Endothelial cell (in vitro differentiated cells): ENCODE measurements at regions not wholly inside any gene's neighbourhood (a gene's known extent, or its start where the extent isn't known, plus 50 kb on each side); places are given as distances from the start of the nearest gene placed in this dataset.

Source experiments
- DNase-seq: peaks from one replicate; pipeline ENCODE4 v3.0.0; 2021; ENCODE audit warnings: low spot score
- H3K27ac Mint-ChIP-seq: one replicate; pipeline ENCODE4 v1.8.0; 2021; ENCODE audit warnings: mixed read lengths, inconsistent platforms; ENCODE audit not compliant: unreplicated experiment
- H3K27me3 Mint-ChIP-seq: one replicate; pipeline ENCODE4 v1.8.0; 2021; ENCODE audit warnings: mild to moderate bottlenecking, moderate library complexity, mixed read lengths, inconsistent platforms; ENCODE audit not compliant: unreplicated experiment
- H3K36me3 Mint-ChIP-seq: one replicate; pipeline ENCODE4 v1.8.0; 2021; ENCODE audit warnings: mild to moderate bottlenecking, low read depth, mixed read lengths, inconsistent platforms; ENCODE audit not compliant: unreplicated experiment
- H3K4me1 Mint-ChIP-seq: one replicate; pipeline ENCODE4 v1.8.0; 2021; ENCODE audit warnings: mild to moderate bottlenecking, mixed read lengths, inconsistent platforms; ENCODE audit not compliant: unreplicated experiment
- H3K4me3 Mint-ChIP-seq: one replicate; pipeline ENCODE4 v1.8.0; 2021; ENCODE audit warnings: mild to moderate bottlenecking, mixed read lengths, inconsistent platforms; ENCODE audit not compliant: unreplicated experiment
- H3K9me3 Mint-ChIP-seq: one replicate; pipeline ENCODE4 v1.8.0; 2021; ENCODE audit warnings: mixed read lengths, inconsistent platforms; ENCODE audit not compliant: unreplicated experiment
- TF ChIP-seq, protein P1 (sequence below): fragments of 200-600 bp; sonication (generic); IDR thresholded peaks from one replicate; pipeline ENCODE4 v1.5.0; 2021; ENCODE audit warnings: antibody characterized with exemption; ENCODE audit not compliant: unreplicated experiment

DNA sequence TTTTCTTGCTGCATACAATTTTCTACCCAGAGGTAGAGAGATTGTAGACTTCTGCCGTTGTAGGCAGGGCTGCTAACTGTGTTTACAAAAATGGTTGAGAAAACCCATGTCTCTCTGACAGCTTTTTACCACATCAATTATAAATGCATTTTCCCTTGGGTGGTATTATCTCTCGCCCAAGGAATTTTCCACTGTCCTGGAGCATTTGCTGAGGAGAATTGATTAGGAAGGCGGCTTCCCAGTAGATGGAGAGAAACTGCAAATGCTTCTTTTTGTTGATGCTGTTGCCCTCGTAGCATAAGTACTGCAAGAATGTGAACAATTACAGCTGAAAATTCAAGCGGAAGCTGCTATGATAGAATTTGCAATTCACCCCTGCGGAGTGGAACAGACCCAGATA lies 1007.7 kb upstream of the KLHL29 start:
- Mint-ChIP-seq H3K36me3 (no peaks in the 10 kb centered on the region), H3K27ac (no peak overlapping the region), H3K4me1 (no peaks in the 10 kb centered on the region), H3K9me3 (no peaks in the 10 kb centered on the region), H3K27me3 (no peaks in the 10 kb centered on the region), H3K4me3 (no peak overlapping the region)
- TF ChIP-seq, protein P1, sequence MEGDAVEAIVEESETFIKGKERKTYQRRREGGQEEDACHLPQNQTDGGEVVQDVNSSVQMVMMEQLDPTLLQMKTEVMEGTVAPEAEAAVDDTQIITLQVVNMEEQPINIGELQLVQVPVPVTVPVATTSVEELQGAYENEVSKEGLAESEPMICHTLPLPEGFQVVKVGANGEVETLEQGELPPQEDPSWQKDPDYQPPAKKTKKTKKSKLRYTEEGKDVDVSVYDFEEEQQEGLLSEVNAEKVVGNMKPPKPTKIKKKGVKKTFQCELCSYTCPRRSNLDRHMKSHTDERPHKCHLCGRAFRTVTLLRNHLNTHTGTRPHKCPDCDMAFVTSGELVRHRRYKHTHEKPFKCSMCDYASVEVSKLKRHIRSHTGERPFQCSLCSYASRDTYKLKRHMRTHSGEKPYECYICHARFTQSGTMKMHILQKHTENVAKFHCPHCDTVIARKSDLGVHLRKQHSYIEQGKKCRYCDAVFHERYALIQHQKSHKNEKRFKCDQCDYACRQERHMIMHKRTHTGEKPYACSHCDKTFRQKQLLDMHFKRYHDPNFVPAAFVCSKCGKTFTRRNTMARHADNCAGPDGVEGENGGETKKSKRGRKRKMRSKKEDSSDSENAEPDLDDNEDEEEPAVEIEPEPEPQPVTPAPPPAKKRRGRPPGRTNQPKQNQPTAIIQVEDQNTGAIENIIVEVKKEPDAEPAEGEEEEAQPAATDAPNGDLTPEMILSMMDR = no peak
- DNase-seq = no peak

DNA sequence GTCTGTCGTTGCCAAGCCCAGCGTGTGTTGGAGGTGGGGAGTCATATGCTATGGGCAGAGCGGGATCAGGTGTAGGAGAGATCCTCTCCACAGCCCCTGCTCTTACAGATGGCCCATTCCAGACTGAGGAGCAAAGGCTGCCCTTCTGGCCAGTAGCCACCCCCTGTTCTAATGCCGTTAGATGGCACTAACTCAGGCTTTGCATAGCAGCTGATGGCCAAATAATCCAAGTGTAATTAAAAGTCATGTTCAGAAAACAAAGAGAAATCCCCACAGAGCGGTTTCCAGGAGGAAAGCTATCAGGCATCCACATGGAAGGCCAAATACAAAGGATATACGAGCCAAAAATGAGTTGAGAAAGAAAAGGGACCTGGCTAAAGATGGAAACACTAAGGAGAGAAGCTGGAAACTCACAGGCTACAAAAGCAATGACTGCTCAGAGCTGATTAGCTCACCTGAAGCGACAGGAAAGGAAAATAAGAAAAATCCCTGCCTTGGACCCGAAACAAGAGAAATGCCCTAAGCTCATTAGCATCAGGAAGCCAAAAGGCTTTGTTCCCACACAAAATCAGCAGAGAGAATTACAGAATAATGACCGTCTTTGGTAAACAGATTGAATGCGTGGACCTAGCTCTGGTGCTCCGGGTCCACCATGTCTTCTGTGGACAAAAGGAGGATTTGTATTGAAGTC lies 1002.4 kb upstream of the KLHL29 start:
- no peak for DNase-seq
- H3K4me3 Mint-ChIP-seq = no peak overlapping the region
- H3K27ac Mint-ChIP-seq = peak overlapping the region; percentile 8
- TF ChIP-seq, protein P1 = no peak
- no peaks in the 10 kb centered on the region for H3K9me3 Mint-ChIP-seq
- H3K4me1 Mint-ChIP-seq = peaks cover 10% of the 10 kb centered on the region
- H3K27me3 Mint-ChIP-seq = no peaks in the 10 kb centered on the region
- H3K36me3 Mint-ChIP-seq = no peaks in the 10 kb centered on the region

DNA sequence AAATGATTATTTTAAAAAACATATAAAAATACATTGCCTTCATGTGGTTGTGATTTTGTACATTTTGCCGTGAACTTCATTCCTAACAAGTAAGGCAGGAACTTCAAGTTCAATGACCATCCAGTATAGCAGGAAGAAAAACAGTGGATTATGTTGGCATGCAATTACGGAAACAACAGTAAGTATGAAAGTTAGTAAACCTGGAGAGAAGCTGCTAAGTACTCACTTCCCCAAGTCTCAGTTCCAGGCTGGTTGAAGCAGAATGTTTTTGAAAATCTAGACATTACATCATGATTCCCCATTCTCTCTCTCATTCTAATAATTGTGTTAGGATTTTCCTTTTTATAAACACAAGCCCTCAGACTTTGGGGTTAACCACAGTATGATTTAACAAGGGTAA lies 987.1 kb upstream of the KLHL29 start:
- Mint-ChIP-seq H3K4me1 (no peaks in the 10 kb centered on the region), H3K27ac (no peak overlapping the region), H3K27me3 (no peaks in the 10 kb centered on the region), H3K4me3 (no peak overlapping the region), H3K9me3 (no peaks in the 10 kb centered on the region), H3K36me3 (no peaks in the 10 kb centered on the region)
- TF ChIP-seq, protein P1 = no peak
- DNase-seq = no peak

DNA sequence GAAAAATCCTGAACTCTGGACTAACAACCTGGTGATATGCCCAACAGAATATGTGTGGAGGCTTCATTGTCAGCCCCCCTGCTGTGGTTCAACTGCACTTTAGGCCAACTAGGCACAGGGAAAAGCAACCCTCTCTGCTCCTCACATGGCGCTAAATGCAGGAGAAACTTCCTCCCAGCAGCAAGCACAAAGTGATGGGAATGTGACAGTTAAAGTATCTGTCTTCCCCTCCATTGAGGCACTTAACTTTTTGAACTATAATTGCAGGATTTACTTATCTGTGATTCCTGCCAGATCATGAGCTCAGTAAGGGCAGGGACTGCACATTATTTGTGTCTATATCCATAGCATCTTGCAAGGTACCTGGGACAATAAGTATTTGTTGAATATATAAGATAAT lies 981.2 kb upstream of the KLHL29 start:
- no peak for DNase-seq
- Mint-ChIP-seq H3K4me3 (no peak overlapping the region), H3K36me3 (no peaks in the 10 kb centered on the region), H3K27me3 (no peaks in the 10 kb centered on the region), H3K27ac (no peak overlapping the region), H3K9me3 (no peaks in the 10 kb centered on the region), H3K4me1 (no peaks in the 10 kb centered on the region)
- TF ChIP-seq, protein P1 = no peak

DNA sequence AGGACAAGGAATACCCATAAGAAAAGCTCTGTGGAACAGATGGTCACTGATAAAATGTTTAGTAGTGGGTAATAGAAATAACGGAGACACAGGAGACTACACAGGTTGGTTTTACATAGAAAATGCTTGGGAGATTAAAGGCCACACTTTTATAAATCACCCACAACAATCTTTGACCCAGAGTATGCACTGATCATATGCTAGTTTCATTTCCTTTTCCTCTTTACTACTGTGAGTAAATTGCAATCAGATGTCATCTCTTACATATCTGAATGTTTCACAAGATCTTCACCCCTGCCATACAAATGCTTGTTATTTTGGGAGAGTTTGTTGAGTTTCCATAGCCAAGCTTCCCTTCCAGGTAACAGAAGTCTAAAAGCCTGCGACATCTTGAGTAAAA lies 978.4 kb upstream of the KLHL29 start:
- Mint-ChIP-seq H3K27me3 (no peaks in the 10 kb centered on the region), H3K27ac (no peak overlapping the region), H3K36me3 (no peaks in the 10 kb centered on the region), H3K4me1 (no peaks in the 10 kb centered on the region), H3K4me3 (no peak overlapping the region), H3K9me3 (no peaks in the 10 kb centered on the region)
- TF ChIP-seq, protein P1 = no peak
- DNase-seq = no peak
